ENCODE measurements at regions not wholly inside any gene's neighbourhood (a gene's known extent, or its start where the extent isn't known, plus 50 kb on each side); places are given as distances from the start of the nearest gene placed in this dataset.

DNA sequence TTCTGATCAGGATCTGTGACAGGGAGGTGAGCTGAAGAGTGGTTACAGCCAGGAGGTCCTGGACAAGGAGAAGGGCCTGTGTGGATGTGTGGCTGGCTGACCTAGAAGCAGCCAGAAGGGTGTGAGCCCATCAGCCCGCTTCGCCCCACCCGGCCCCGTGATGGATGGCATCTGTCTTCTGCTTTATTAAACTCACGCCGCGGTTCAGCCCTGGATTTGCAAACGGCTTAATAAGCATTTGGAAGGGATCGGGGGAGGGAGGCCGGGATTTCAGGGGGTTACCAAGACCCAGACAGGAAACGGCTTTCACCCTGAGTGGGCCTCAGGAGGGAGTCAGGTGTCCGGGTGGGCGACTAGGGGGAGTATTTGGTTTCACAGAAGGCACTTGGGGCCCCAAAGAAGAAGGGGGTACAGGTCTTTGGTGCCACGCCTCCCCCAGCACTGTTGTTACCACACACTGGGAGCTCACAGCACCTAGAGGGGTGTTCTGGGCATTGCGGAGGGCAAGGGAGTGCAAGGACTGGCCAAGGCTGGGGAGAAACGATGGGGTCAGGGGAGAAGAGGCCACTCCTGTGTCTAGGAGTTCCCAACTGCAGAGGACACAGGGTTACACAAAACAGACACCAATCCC, 53.8 kb upstream of the FOXP4 start:
- TF ChIP-seq POLR2AphosphoS5 (IDR thresholded peaks at IDR 0.05; ENCODE audit: low read depth, low read length) (no peak), RAD21 (IDR thresholded peaks at IDR 0.05; ENCODE audit: low read depth) (no peak), CTCF (IDR thresholded peaks at IDR 0.05 in 2 of 3, conservative IDR thresholded peaks at IDR 0.05 in 1 of 3; ENCODE audit: borderline replicate concordance in 1 of 3, insufficient read depth in 1 of 3, low read depth in 2 of 3, low read length in 2 of 3) (no peak), REST (IDR thresholded peaks at IDR 0.05; ENCODE audit: low read depth) (no peak), TCF7L2 (IDR thresholded peaks at IDR 0.05; ENCODE audit: borderline replicate concordance, extremely low read depth, insufficient read depth, insufficient read length) (no peak), POLR2A (IDR thresholded peaks at IDR 0.05; ENCODE audit: borderline replicate concordance, extremely low read depth, insufficient read depth, insufficient read length) (no peak), SIN3A (IDR thresholded peaks at IDR 0.05; ENCODE audit: low read depth) (no peak), JUND (IDR thresholded peaks at IDR 0.05) (no peak), EZH2 (IDR thresholded peaks at IDR 0.05) (no peak)
- TF ChIP-seq, protein P1, sequence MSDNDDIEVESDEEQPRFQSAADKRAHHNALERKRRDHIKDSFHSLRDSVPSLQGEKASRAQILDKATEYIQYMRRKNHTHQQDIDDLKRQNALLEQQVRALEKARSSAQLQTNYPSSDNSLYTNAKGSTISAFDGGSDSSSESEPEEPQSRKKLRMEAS (IDR thresholded peaks at IDR 0.05) = no peak

All from HCT116 (cell line).